ENCODE measurements at regions not wholly inside any gene's neighbourhood (a gene's known extent, or its start where the extent isn't known, plus 50 kb on each side); places are given as distances from the start of the nearest gene placed in this dataset.

DNA sequence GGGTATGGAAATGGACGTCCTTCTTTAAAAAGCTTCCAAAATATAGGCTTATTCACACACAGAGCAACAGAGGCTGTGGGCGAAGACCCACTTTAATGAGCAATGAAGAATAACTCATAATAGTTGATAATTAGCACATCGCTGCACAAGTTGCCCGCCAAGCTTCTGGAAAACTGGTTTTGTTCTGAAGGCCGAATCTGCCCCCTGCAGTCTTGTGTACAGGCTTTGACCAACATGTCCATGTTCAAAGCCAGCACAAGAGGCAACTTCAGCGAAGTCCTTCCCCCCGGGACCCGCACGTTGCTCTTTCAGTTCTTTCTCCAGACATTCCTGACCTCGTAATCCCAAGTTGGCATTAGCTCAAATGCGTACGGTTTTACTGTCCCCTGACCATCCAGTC, 73.3 kb downstream of the IRX5 start:
- H3K4me3 ChIP-seq (ENCODE audit: low read depth, low read length) = no peak overlapping the region
- TF ChIP-seq, protein P1, sequence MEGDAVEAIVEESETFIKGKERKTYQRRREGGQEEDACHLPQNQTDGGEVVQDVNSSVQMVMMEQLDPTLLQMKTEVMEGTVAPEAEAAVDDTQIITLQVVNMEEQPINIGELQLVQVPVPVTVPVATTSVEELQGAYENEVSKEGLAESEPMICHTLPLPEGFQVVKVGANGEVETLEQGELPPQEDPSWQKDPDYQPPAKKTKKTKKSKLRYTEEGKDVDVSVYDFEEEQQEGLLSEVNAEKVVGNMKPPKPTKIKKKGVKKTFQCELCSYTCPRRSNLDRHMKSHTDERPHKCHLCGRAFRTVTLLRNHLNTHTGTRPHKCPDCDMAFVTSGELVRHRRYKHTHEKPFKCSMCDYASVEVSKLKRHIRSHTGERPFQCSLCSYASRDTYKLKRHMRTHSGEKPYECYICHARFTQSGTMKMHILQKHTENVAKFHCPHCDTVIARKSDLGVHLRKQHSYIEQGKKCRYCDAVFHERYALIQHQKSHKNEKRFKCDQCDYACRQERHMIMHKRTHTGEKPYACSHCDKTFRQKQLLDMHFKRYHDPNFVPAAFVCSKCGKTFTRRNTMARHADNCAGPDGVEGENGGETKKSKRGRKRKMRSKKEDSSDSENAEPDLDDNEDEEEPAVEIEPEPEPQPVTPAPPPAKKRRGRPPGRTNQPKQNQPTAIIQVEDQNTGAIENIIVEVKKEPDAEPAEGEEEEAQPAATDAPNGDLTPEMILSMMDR (IDR thresholded peaks at IDR 0.05; ENCODE audit: low read depth, low read length) = no peak
- no peak for DNase-seq (ENCODE audit: low read depth, low spot score)
- in situ Hi-C loops (cut with HindIII; ENCODE audit: low sequenced_read_pairs) = no loop called here

DNA sequence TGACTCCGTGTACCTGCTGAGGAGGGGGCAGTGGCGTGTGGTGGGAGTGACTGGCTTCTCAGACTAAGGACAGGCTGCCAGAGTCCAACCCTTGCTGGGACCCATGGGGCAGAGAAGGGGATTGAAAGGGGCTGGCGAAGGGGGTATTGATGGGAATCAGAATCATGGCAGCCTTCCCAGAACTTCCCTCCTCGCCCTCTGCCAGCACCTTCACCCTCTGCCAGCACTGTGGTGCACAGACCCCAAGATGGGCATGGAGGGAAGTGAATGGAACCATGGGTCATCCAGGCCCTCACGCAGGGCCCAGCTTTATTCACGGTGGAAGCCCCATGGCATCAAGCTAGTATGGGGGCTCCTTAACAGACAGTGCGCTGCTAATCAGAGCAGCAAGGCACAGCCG, 76.8 kb downstream of the IRX5 start:
- TF ChIP-seq, protein P1 (IDR thresholded peaks at IDR 0.05; ENCODE audit: low read depth, low read length) = no peak
- no peak for DNase-seq (ENCODE audit: low read depth, low spot score)
- H3K4me3 ChIP-seq (ENCODE audit: low read depth, low read length) = no peak overlapping the region
- in situ Hi-C loops (cut with HindIII; ENCODE audit: low sequenced_read_pairs) = no loop called here

DNA sequence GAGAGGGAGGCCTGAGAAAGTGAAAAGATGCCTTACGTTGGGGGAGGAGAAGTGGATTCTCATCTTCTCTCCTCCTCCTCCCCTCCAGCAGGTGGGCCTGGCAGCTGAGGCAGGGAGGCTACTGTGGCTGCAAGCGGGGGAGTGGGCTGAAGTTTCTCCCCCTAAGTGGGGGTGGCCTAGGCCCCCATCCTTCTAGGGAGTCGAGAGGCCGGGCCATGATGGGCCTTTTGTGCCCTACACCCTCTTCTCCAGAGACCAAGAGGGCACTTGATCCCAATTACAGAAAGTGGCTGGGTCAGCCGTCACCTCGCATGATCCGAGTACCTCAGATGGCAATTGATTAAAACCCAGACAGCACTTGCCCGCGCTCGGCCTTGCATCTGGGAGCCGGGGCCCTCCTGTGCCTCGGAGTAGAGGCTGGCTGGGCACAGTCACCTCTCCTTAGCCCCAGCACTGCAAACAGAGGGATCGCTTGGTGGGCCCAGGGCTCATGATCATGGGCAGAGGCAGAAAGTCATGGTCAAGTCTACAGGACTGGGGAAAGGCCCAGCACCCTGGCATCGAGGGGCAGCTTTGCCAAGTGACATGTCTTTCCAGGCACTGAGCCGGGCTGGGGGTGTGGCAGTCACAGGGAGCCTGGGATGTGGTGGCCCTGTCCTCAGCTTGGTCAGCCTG, 78.3 kb downstream of the IRX5 start:
- TF ChIP-seq, protein P1 (IDR thresholded peaks at IDR 0.05; ENCODE audit: low read depth, low read length) = no peak
- no peak for DNase-seq (ENCODE audit: low read depth, low spot score)
- H3K4me3 ChIP-seq (ENCODE audit: low read depth, low read length) = no peak overlapping the region
- in situ Hi-C loops (cut with HindIII; ENCODE audit: low sequenced_read_pairs) = no loop called here

DNA sequence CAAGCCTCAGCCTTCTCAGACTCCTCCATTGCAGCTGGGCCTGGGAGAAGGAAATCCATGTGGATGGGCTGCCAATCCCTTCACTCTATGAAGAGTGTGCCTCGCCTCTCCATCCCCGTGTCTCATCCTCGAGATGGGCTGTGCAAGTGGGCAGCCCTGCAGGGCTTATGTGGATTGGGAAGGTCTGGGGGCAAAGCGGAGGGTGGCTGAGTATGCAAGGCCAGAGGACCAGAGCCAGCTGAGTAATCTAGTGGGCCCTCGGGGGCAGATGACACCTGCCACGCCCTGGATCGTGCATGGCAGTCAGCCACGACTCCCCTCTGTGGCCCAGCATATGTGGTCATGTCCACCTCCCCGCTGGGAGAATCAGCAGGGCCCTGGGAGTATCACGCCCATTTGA, 78.9 kb downstream of the IRX5 start:
- in situ Hi-C loops (cut with HindIII; ENCODE audit: low sequenced_read_pairs) = no loop called here
- TF ChIP-seq, protein P1 (IDR thresholded peaks at IDR 0.05; ENCODE audit: low read depth, low read length) = no peak
- no peak for DNase-seq (ENCODE audit: low read depth, low spot score)
- H3K4me3 ChIP-seq (ENCODE audit: low read depth, low read length) = no peak overlapping the region

DNA sequence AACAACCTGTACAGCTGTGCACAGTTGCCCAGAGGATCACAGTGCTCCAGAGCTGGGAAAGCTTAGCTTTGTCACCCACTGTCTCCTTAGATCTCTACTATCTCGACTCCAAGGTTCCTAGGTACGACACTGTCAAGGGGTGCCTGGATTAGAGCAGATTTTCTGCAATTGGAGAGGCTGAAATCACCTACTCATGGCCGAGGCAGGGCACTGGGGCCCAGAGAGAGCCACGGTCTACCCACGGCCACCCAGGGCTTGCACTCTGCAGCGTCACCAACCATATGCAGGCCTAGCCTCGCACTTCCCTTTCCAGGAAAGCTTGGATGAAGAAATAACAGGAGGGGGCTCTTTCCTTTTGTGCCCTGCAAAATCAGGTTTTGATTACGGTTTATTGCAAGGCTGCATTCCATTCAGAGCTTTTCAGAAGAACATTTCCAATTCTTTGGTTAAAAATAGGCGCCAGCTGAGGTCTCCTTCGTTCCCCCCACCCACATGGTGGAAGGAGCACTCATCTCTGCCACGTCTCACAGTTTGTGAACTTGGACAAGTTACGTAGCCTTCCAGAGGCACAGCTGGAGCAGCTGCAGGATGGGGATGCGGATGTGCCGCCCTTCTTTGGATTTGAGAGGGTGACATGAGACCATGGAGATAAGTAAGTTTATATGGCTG, 80.0 kb downstream of the IRX5 start:
- TF ChIP-seq, protein P1 (IDR thresholded peaks at IDR 0.05; ENCODE audit: low read depth, low read length) = no peak
- no peak overlapping the region for H3K4me3 ChIP-seq (ENCODE audit: low read depth, low read length)
- DNase-seq (ENCODE audit: low read depth, low spot score) = no peak
- in situ Hi-C loops (cut with HindIII; ENCODE audit: low sequenced_read_pairs) = no loop called here

DNA sequence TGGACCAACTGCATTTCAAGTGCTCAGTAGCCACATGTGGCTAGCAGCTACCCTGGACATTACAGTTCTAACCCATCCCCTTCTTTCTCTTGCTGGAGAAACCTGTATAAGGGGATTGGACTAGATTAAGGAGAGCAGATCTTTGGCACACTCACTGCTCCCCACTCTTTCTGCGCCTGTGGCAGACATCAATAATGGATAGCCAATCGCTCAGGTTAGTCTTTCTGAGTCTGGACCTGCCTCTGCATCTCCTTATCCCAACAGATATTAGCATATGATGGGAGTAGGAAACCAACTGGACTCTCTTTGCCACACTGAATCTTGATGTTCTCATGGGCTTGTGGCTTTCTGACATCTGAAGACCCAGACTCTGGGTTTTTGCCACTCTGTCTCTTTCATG, 81.7 kb downstream of the IRX5 start:
- DNase-seq (ENCODE audit: low read depth, low spot score) = no peak
- in situ Hi-C loops (cut with HindIII; ENCODE audit: low sequenced_read_pairs) = no loop called here
- TF ChIP-seq, protein P1 (IDR thresholded peaks at IDR 0.05; ENCODE audit: low read depth, low read length) = no peak
- H3K4me3 ChIP-seq (ENCODE audit: low read depth, low read length) = no peak overlapping the region
